Suprapubic skin (tissue), 4 donors: ENCODE measurements at regions not wholly inside any gene's neighbourhood (a gene's known extent, or its start where the extent isn't known, plus 50 kb on each side); places are given as distances from the start of the nearest gene placed in this dataset.

Experiments used
- DNase-seq, 2 donors: peaks; one replicate each; pipeline ENCODE4 v3.0.0-alpha.2; 2019; ENCODE audit warnings: low spot score in 2 of 2
- H3K27ac ChIP-seq: fragments of 200-600 bp; sonication (generic); one replicate; pipeline ENCODE4 v1.5.1; 2019
- H3K27me3 ChIP-seq: fragments of 200-600 bp; sonication (generic); one replicate; pipeline ENCODE4 v1.5.1; 2019
- H3K36me3 ChIP-seq: fragments of 200-600 bp; sonication (generic); one replicate; pipeline ENCODE4 v1.5.1; 2019
- H3K4me1 ChIP-seq: fragments of 200-600 bp; sonication (generic); one replicate; pipeline ENCODE4 v1.5.1; 2019
- H3K4me3 ChIP-seq: fragments of 200-600 bp; sonication (generic); one replicate; pipeline ENCODE4 v1.5.1; 2019; ENCODE audit warnings: mild to moderate bottlenecking
- H3K9me3 ChIP-seq: fragments of 200-600 bp; sonication (generic); one replicate; pipeline ENCODE4 v1.5.1; 2019
- EP300 ChIP-seq: sonication (generic); formaldehyde crosslinking; IDR thresholded peaks from one replicate; pipeline ENCODE4 v1.6.1; 2017; ENCODE audit warnings: antibody characterized with exemption
- POLR2A ChIP-seq, 2 donors: fragments of 450-650 bp; IDR thresholded peaks; one replicate each; pipeline ENCODE4 v1.6.1; 2017; ENCODE audit warnings: antibody characterized with exemption in 2 of 2, mild to moderate bottlenecking in 2 of 2, moderate library complexity in 2 of 2
- POLR2AphosphoS5 ChIP-seq, 3 donors: sonication (generic); formaldehyde crosslinking; IDR thresholded peaks; one replicate each; pipeline ENCODE4 v1.6.1; 2017; ENCODE audit warnings: antibody characterized with exemption in 3 of 3
- WGBS: methylation state at CpG from one replicate; pipeline ENCODE4 v1.1.5; 2018; 5-methylcytosine and 5-hydroxymethylcytosine counted together
- TF ChIP-seq, protein P1 (sequence below), 2 donors: fragments of 200-600 bp in 1 of 2; fragments of 450-650 bp in 1 of 2; sonication (generic) in 1 of 2; IDR thresholded peaks; one replicate each; pipeline ENCODE4 v1.5.1; 2016 to 2019; ENCODE audit warnings: antibody characterized with exemption in 2 of 2, mild to moderate bottlenecking in 1 of 2, moderate library complexity in 1 of 2

DNA sequence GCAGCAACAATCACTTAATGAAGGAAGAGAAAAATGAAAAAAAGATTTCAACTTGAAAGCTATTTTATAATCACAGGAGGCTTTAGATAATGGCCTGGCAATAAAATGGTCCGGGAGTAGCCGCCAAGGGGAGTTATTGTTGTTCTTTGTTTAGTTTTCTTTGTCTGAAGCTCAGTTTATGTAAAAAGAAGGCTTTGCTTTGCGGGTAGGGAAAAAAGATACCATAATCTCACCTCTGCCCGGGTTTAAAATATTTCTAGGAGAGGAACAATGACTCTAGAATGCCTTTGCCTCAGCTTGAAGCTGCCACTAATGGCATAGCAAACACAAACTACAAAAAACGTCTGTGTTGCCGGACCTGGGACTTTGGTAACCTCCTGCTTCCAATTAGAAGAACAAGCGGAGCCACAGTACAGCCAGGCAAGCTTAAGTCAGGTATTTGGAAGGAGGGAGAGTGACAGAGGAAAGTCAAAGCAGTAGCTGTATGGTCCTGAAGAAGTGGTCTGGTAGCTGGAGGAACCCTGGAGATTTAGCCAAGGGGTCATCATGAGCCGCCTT, 764.5 kb downstream of the TUSC7 start:
- DNase-seq, result no peak

DNA sequence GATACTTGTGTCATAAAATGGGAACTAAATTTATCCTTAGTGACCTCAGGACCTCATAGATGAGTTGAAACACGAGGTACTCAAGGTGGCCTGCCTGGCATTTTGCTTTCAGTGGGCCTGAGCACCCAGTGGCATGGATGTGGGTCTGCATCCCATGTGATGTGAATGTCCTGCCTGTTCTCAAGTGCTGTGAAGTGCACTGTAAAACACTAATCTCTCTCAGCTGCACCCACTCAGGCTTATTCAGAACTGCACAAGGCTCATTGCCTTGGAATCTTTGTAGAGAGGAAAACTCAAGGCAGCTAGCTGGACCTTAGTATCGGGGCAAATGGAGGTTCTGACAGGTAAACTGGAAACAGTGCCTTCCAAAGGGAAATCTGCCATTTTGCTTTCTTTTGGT, 767.0 kb downstream of the TUSC7 start:
- TF ChIP-seq, protein P1, sequence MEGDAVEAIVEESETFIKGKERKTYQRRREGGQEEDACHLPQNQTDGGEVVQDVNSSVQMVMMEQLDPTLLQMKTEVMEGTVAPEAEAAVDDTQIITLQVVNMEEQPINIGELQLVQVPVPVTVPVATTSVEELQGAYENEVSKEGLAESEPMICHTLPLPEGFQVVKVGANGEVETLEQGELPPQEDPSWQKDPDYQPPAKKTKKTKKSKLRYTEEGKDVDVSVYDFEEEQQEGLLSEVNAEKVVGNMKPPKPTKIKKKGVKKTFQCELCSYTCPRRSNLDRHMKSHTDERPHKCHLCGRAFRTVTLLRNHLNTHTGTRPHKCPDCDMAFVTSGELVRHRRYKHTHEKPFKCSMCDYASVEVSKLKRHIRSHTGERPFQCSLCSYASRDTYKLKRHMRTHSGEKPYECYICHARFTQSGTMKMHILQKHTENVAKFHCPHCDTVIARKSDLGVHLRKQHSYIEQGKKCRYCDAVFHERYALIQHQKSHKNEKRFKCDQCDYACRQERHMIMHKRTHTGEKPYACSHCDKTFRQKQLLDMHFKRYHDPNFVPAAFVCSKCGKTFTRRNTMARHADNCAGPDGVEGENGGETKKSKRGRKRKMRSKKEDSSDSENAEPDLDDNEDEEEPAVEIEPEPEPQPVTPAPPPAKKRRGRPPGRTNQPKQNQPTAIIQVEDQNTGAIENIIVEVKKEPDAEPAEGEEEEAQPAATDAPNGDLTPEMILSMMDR (IDR thresholded peaks at IDR 0.05), result no peak
- TF ChIP-seq POLR2A (IDR thresholded peaks at IDR 0.05) (no peak), EP300 (no peak), POLR2AphosphoS5 (IDR thresholded peaks at IDR 0.05) (no peak)
- WGBS, result 60% methylated on average over 2 of the region's 2 CpGs
- no peaks in the 10 kb centered on the region for H3K9me3 ChIP-seq
- H3K4me1 ChIP-seq, result no peaks in the 10 kb centered on the region
- no peaks in the 10 kb centered on the region for H3K27me3 ChIP-seq
- H3K27ac ChIP-seq, result no peak overlapping the region
- H3K36me3 ChIP-seq, result no peaks in the 10 kb centered on the region
- DNase-seq, result no peak
- no peak overlapping the region for H3K4me3 ChIP-seq

More for the DNA sequence above, 764.5 kb downstream of the TUSC7 start:
- Histone ChIP-seq H3K4me1 (no peaks in the 10 kb centered on the region), H3K36me3 (no peaks in the 10 kb centered on the region), H3K27me3 (no peaks in the 10 kb centered on the region), H3K4me3 (no peak overlapping the region), H3K27ac (no peak overlapping the region), H3K9me3 (no peaks in the 10 kb centered on the region)
- 64% methylated on average over 8 of the region's 8 CpGs for WGBS
- TF ChIP-seq POLR2AphosphoS5 (IDR thresholded peaks at IDR 0.05), result no peak
- no peak for TF ChIP-seq POLR2A (IDR thresholded peaks at IDR 0.05)
- TF ChIP-seq, protein P1 (IDR thresholded peaks at IDR 0.05), result no peak

DNA sequence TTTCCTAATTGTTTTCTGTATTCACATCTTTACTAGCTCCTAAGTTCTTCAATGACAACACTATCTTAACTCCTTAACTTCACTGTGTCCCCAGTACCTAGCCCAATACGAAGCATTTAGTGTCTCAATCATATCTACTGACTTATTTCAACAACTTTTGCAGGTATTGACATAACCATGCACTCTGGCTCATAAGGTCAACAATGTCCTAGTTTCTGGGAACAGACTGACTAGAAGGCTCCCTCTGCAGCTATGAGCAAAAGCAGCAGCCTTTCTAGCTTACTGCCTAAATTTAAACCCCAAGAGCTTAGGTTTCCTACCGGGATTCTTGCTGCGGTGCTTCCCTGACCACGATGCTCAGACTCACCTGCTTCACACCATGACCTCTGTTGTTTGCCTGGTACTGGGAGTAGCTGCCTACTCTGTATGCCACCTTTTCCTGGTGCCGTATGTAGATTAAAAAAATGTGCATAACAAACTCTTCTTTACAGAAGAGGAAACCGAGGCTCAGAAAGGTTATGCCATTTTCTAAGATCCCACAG, 767.7 kb downstream of the TUSC7 start:
- H3K4me1 ChIP-seq, result no peaks in the 10 kb centered on the region
- no peaks in the 10 kb centered on the region for H3K9me3 ChIP-seq
- TF ChIP-seq EP300 (no peak), POLR2A (IDR thresholded peaks at IDR 0.05) (no peak), POLR2AphosphoS5 (IDR thresholded peaks at IDR 0.05) (no peak)
- TF ChIP-seq, protein P1 (IDR thresholded peaks at IDR 0.05), result no peak
- no peaks in the 10 kb centered on the region for H3K27me3 ChIP-seq
- no peak overlapping the region for H3K27ac ChIP-seq
- no peaks in the 10 kb centered on the region for H3K36me3 ChIP-seq
- WGBS, result 73% methylated on average over 6 of the region's 6 CpGs
- DNase-seq, result no peak
- no peak overlapping the region for H3K4me3 ChIP-seq

DNA sequence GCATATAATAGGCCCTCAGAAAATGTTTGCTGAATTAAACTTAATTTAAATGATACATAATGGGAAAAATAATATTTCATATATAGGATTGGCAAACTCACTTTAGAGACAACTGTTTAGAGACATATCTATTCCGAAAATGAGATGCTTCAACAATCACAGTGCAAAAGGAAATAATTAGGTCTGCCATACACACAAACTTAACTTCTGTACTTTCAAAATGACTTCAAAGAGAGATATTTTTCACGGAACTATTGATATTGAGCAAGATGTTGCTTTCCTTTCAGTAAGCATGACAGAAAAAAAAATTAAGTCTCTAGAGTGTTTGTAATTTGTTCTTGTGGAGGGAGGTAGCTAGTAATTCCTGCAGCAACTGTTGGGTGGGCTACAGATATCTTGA, 769.5 kb downstream of the TUSC7 start:
- TF ChIP-seq, protein P1 (IDR thresholded peaks at IDR 0.05), result no peak
- TF ChIP-seq POLR2A (IDR thresholded peaks at IDR 0.05), result no peak
- no peak for TF ChIP-seq EP300
- no peak for TF ChIP-seq POLR2AphosphoS5 (IDR thresholded peaks at IDR 0.05)
- Histone ChIP-seq H3K4me1 (no peaks in the 10 kb centered on the region), H3K4me3 (no peak overlapping the region), H3K27me3 (no peaks in the 10 kb centered on the region), H3K9me3 (no peaks in the 10 kb centered on the region), H3K36me3 (no peaks in the 10 kb centered on the region), H3K27ac (no peak overlapping the region)
- DNase-seq, result no peak
- 74% methylated on average over 2 of the region's 2 CpGs for WGBS

DNA sequence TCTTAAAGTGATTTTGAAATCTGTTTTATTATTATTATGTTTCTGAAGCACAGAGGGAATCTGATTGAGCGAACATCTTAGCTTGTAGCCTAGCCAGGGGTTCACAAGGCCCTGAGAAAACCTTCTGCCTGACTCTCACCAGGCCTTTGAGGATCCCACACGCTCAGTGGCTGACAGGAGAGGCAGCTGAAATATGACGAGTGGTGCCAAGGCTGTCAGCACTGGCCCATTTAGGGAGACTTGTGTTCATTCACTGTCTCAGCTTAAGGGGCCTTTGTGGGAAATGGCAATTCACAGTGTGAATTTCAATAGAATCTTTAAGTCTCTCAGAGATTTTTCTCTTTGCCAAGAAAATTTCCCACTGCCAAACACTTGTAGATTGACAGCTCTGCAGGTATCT, 770.9 kb downstream of the TUSC7 start:
- WGBS, result 80% methylated on average over 3 of the region's 3 CpGs
- Histone ChIP-seq H3K27ac (no peak overlapping the region), H3K36me3 (no peaks in the 10 kb centered on the region), H3K4me3 (no peak overlapping the region), H3K4me1 (no peaks in the 10 kb centered on the region), H3K9me3 (no peaks in the 10 kb centered on the region), H3K27me3 (no peaks in the 10 kb centered on the region)
- no peak for DNase-seq
- no peak for TF ChIP-seq POLR2A (IDR thresholded peaks at IDR 0.05)
- TF ChIP-seq EP300, result no peak
- TF ChIP-seq, protein P1 (IDR thresholded peaks at IDR 0.05), result no peak
- no peak for TF ChIP-seq POLR2AphosphoS5 (IDR thresholded peaks at IDR 0.05)
